ENCODE measurements at regions not wholly inside any gene's neighbourhood (a gene's known extent, or its start where the extent isn't known, plus 50 kb on each side); places are given as distances from the start of the nearest gene placed in this dataset.

- POLR2A ChIA-PET, result no interaction called here
- Histone ChIP-seq H3K9ac (no peak overlapping the region), H3K4me1 (ENCODE audit: control insufficient read depth in 1 of 2, insufficient read depth in 2 of 2, low read depth in 1 of 2, low read length in 1 of 2) (no peaks in the 10 kb centered on the region; a peak in 1 of 4 replicates), H2AFZ (ENCODE audit: low read depth) (no peak overlapping the region), H3K27me3 (ENCODE audit: insufficient read depth) (no peaks in the 10 kb centered on the region), H3K4me3 (ENCODE audit: low read depth in 2 of 2, low read length in 1 of 2) (no peak overlapping the region), H3K79me2 (ENCODE audit: insufficient read depth) (no peaks in the 10 kb centered on the region), H3K36me3 (replicated peaks in 1 of 2; ENCODE audit: control insufficient read depth in 1 of 2, insufficient read depth in 2 of 2, low read length in 1 of 2) (no peaks in the 10 kb centered on the region), H4K20me1 (ENCODE audit: insufficient read depth) (no peaks in the 10 kb centered on the region), H3F3A (replicated peaks; ENCODE audit: insufficient read depth) (no peaks in the 10 kb centered on the region), H3K27ac (ENCODE audit: low read depth in 2 of 2, low read length in 1 of 2) (no peak overlapping the region), H3K4me2 (no peak overlapping the region), H3K9me2 (no peaks in the 10 kb centered on the region), H3K9me3 (no peaks in the 10 kb centered on the region)
- 40% methylated on average over 1 of the region's 1 CpG for WGBS (ENCODE audit: low lambda C conversion rate)
- DNase-seq, result no peak
- CTCF ChIA-PET, result interaction anchor here (0.6 kb wide), 1 partner anchor 240 kb away, joined by 3 read pairs; no protein-coding TSS in a partner anchor
- TF ChIP-seq EZH2phosphoT487 (IDR thresholded peaks at IDR 0.05; ENCODE audit: borderline replicate concordance, low read depth) (no peak), MAX (IDR thresholded peaks at IDR 0.05; ENCODE audit: low read depth) (no peak), RFX5 (IDR thresholded peaks at IDR 0.05; ENCODE audit: low read length) (no peak), YY1 (IDR thresholded peaks at IDR 0.05; ENCODE audit: low read depth) (no peak)
These were observed 130.7 kb upstream of the CPNE8 start for GRCh38 chr12:39036105-39036504.

DNA sequence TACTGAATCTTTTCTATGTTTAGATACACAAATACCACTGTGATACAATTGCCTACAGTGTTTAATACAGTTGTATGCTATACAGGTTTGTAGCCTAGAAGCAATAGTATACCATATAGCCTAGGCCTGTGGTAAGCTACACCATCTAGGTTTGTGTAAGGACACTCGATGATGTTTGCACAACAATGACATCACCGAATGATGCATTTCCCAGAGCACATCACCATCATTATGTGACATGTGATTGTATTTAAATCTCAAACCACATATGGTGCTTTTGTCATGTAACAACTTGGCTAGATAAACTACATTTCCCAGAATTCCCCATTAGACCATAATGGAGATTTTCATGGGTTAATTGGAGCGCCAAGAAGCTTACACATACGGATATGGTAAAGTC lies 128.4 kb upstream of the CPNE8 start:
- Histone ChIP-seq H4K20me1 (ENCODE audit: insufficient read depth) (no peaks in the 10 kb centered on the region), H3K4me1 (ENCODE audit: control insufficient read depth in 1 of 2, insufficient read depth in 2 of 2, low read depth in 1 of 2, low read length in 1 of 2) (no peaks in the 10 kb centered on the region; a peak in 1 of 4 replicates), H3K4me3 (ENCODE audit: low read depth in 2 of 2, low read length in 1 of 2) (no peak overlapping the region), H3K27ac (ENCODE audit: low read depth in 2 of 2, low read length in 1 of 2) (no peak overlapping the region), H3F3A (replicated peaks; ENCODE audit: insufficient read depth) (no peaks in the 10 kb centered on the region), H3K27me3 (ENCODE audit: insufficient read depth) (no peaks in the 10 kb centered on the region), H3K9ac (no peak overlapping the region), H3K4me2 (no peak overlapping the region), H3K9me3 (no peaks in the 10 kb centered on the region), H3K36me3 (replicated peaks in 1 of 2; ENCODE audit: control insufficient read depth in 1 of 2, insufficient read depth in 2 of 2, low read length in 1 of 2) (no peaks in the 10 kb centered on the region), H3K79me2 (ENCODE audit: insufficient read depth) (no peaks in the 10 kb centered on the region), H2AFZ (ENCODE audit: low read depth) (no peak overlapping the region), H3K9me2 (no peaks in the 10 kb centered on the region)
- WGBS (ENCODE audit: low lambda C conversion rate), result 71% methylated on average over 4 of the region's 4 CpGs
- no peak for DNase-seq
- POLR2A ChIA-PET, result no interaction called here
- TF ChIP-seq FOSL2 (IDR thresholded peaks at IDR 0.05; ENCODE audit: borderline replicate concordance, low read depth) (no peak), SMC3 (IDR thresholded peaks at IDR 0.05; ENCODE audit: low read depth, low read length) (no peak), USF1 (IDR thresholded peaks at IDR 0.05; ENCODE audit: borderline replicate concordance, low read depth) (no peak), TAF1 (IDR thresholded peaks at IDR 0.05; ENCODE audit: borderline replicate concordance, low read depth, low read length) (no peak), MAX (IDR thresholded peaks at IDR 0.05; ENCODE audit: low read depth) (no peak)
- TF ChIP-seq, protein P1, sequence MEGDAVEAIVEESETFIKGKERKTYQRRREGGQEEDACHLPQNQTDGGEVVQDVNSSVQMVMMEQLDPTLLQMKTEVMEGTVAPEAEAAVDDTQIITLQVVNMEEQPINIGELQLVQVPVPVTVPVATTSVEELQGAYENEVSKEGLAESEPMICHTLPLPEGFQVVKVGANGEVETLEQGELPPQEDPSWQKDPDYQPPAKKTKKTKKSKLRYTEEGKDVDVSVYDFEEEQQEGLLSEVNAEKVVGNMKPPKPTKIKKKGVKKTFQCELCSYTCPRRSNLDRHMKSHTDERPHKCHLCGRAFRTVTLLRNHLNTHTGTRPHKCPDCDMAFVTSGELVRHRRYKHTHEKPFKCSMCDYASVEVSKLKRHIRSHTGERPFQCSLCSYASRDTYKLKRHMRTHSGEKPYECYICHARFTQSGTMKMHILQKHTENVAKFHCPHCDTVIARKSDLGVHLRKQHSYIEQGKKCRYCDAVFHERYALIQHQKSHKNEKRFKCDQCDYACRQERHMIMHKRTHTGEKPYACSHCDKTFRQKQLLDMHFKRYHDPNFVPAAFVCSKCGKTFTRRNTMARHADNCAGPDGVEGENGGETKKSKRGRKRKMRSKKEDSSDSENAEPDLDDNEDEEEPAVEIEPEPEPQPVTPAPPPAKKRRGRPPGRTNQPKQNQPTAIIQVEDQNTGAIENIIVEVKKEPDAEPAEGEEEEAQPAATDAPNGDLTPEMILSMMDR (IDR thresholded peaks at IDR 0.05), result no peak
- CTCF ChIA-PET, result no interaction called here

Measured in SK-N-SH (cell line).